Stimulated activated CD8-positive, alpha-beta memory T cell treated with anti-CD3 and anti-CD28 coated beads, Interleukin-4, amount 100 ng/mL, for 48 hours (primary cell): ENCODE measurements at regions not wholly inside any gene's neighbourhood (a gene's known extent, or its start where the extent isn't known, plus 50 kb on each side); places are given as distances from the start of the nearest gene placed in this dataset.

Source experiments
- DNase-seq: peaks from one replicate; pipeline ENCODE4 v3.0.0-alpha.2; 2020

- no peak for DNase-seq
Observed at GRCh38 chr6:113120582-113121285, 736.4 kb upstream of the MARCKS start.

- no peak for DNase-seq
Observed at GRCh38 chr6:113121571-113121970, 735.6 kb upstream of the MARCKS start.

GRCh38 chr6:113122060-113122459, 735.1 kb upstream of the MARCKS start:
- DNase-seq = no peak

GRCh38 chr6:113125626-113126025, 731.5 kb upstream of the MARCKS start:
- no peak for DNase-seq

- no peak for DNase-seq
Observed at GRCh38 chr6:113127786-113128419, 729.2 kb upstream of the MARCKS start.

GRCh38 chr6:113128661-113129060, 728.5 kb upstream of the MARCKS start:
- no peak for DNase-seq

- DNase-seq = no peak
Observed at GRCh38 chr6:113129991-113130390, 727.2 kb upstream of the MARCKS start.

GRCh38 chr6:113137426-113137825, 719.7 kb upstream of the MARCKS start:
- DNase-seq = no peak

GRCh38 chr6:113140721-113141120, 716.4 kb upstream of the MARCKS start:
- no peak for DNase-seq

GRCh38 chr6:113141901-113142300, 715.2 kb upstream of the MARCKS start:
- DNase-seq = no peak

GRCh38 chr6:113142671-113143174, 714.4 kb upstream of the MARCKS start:
- no peak for DNase-seq

GRCh38 chr6:113143206-113143605, 713.9 kb upstream of the MARCKS start:
- no peak for DNase-seq

- DNase-seq = no peak
Observed at GRCh38 chr6:113144117-113144516, 713.0 kb upstream of the MARCKS start.

GRCh38 chr6:113146878-113147277, 710.3 kb upstream of the MARCKS start:
- DNase-seq = no peak

GRCh38 chr6:113147544-113147943, 709.6 kb upstream of the MARCKS start:
- DNase-seq = no peak

GRCh38 chr6:113148566-113148965, 708.6 kb upstream of the MARCKS start:
- no peak for DNase-seq

GRCh38 chr6:113149511-113149910, 707.6 kb upstream of the MARCKS start:
- no peak for DNase-seq

- DNase-seq = no peak
Observed at GRCh38 chr6:113160306-113161017, 696.7 kb upstream of the MARCKS start.

GRCh38 chr6:113161018-113161315, 696.2 kb upstream of the MARCKS start:
- no peak for DNase-seq

- no peak for DNase-seq
Observed at GRCh38 chr6:113162739-113163138, 694.4 kb upstream of the MARCKS start.

GRCh38 chr6:113168057-113168456, 689.1 kb upstream of the MARCKS start:
- no peak for DNase-seq

GRCh38 chr6:113169484-113169883, 687.7 kb upstream of the MARCKS start:
- no peak for DNase-seq

- no peak for DNase-seq
Observed at GRCh38 chr6:113170454-113170853, 686.7 kb upstream of the MARCKS start.

- no peak for DNase-seq
Observed at GRCh38 chr6:113171882-113172281, 685.3 kb upstream of the MARCKS start.
